SU-DHL-6 (cell line): ENCODE measurements at regions not wholly inside any gene's neighbourhood (a gene's known extent, or its start where the extent isn't known, plus 50 kb on each side); places are given as distances from the start of the nearest gene placed in this dataset.

Source experiments
- H2AFZ ChIP-seq: fragments of 200-600 bp; sonication (generic); 2 replicates; pipeline ENCODE4 v1.6.1; 2014; ENCODE audit warnings: low read depth, mild to moderate bottlenecking, moderate library complexity, mixed read lengths, antibody characterized with exemption, low read length; ENCODE audit not compliant: severe bottlenecking
- H3F3A ChIP-seq: fragments of 200-600 bp; shearing (Covaris generic); 2 replicates; pipeline ENCODE4 v1.6.0; 2016; ENCODE audit warnings: antibody characterized with exemption, mild to moderate bottlenecking; ENCODE audit not compliant: insufficient read depth
- H3K27ac ChIP-seq: fragments of 200-600 bp; sonication (generic); 2 replicates; pipeline ENCODE4 v1.5.1; 2016; ENCODE audit warnings: low read depth, mild to moderate bottlenecking, low read length, moderate library complexity, mixed read lengths
- H3K27me3 ChIP-seq: fragments of 200-600 bp; sonication (generic), shearing (Covaris generic); 2 replicates; pipeline ENCODE4 v1.6.0; 2014; ENCODE audit warnings: mild to moderate bottlenecking, low read length
- H3K36me3 ChIP-seq: fragments of 200-600 bp; sonication (generic); 2 replicates; pipeline ENCODE4 v1.6.1; 2014; ENCODE audit warnings: mild to moderate bottlenecking, low read length, mixed read lengths
- H3K4me2 ChIP-seq: fragments of 300-600, 200-600 bp; shearing (Covaris generic), sonication (generic); 2 replicates; pipeline ENCODE4 v1.6.0; 2014; ENCODE audit warnings: low read length, low read depth, mild to moderate bottlenecking; ENCODE audit not compliant: poor library complexity, severe bottlenecking
- H3K4me3 ChIP-seq: fragments of 200-600 bp; sonication (generic); 2 replicates; pipeline ENCODE4 v1.5.1; 2014; ENCODE audit warnings: antibody characterized with exemption, low read length, mild to moderate bottlenecking, mixed read lengths; ENCODE audit not compliant: insufficient read depth, poor library complexity, severe bottlenecking
- H3K79me2 ChIP-seq: fragments of 200-600 bp; sonication (generic); 2 replicates; pipeline ENCODE4 v1.6.1; 2014; ENCODE audit warnings: mild to moderate bottlenecking, low read length, moderate library complexity; ENCODE audit not compliant: insufficient read depth
- H3K9ac ChIP-seq: fragments of 200-600 bp; sonication (generic); 2 replicates; pipeline ENCODE4 v1.7.0; 2014; ENCODE audit warnings: mild to moderate bottlenecking, low read length
- H3K9me2 ChIP-seq: fragments of 200-600 bp; sonication (generic); replicated peaks from 2 replicates; pipeline ENCODE4 v1.6.1; 2014; ENCODE audit warnings: low read length; ENCODE audit not compliant: insufficient read depth
- H3K9me3 ChIP-seq: fragments of 200-600 bp; sonication (generic); 2 replicates; pipeline ENCODE4 v1.6.1; 2014; ENCODE audit warnings: low read length, mixed read lengths; ENCODE audit not compliant: insufficient read depth
- H4K20me1 ChIP-seq: fragments of 200-600 bp; sonication (generic); 2 replicates; pipeline ENCODE4 v1.6.1; 2014; ENCODE audit warnings: low read depth, mild to moderate bottlenecking, antibody characterized with exemption, low read length, moderate library complexity, mixed read lengths
- EZH2phosphoT487 ChIP-seq: fragments of 200-600 bp; sonication (generic), shearing (Covaris generic); conservative IDR thresholded peaks from 2 replicates; pipeline ENCODE4 v1.6.1; 2018; ENCODE audit warnings: mild to moderate bottlenecking, antibody characterized with exemption, low read length, moderate library complexity, mixed read lengths
- TF ChIP-seq, protein P1 (sequence below): fragments of 200-600 bp; sonication (generic); IDR thresholded peaks from one replicate; pipeline ENCODE4 v1.5.1; 2017; ENCODE audit warnings: antibody characterized with exemption, mild to moderate bottlenecking, low read length, moderate library complexity; ENCODE audit not compliant: insufficient read depth, poor library complexity, severe bottlenecking

DNA sequence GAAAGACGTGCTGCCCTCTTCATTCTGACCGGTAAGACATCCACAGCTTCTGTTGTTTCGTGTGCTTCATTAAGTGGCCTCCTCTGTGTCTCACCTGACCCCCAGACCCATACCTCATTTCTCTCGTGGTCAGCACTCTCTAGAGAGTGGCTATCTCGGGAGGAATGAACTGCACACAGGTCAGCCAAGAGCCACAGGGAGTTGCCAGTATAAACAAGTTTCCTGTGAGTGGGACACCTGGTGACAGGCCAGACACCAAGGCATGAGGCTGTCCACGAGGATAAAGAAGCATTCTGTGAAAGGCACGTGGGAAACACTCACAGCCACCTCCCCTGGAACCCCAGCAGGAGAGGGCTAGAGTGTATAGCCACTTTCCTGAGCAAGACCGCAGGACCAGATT lies 115.8 kb downstream of the NUFIP1 start:
- no peak overlapping the region for H3K4me3 ChIP-seq
- no peak overlapping the region for H3K4me2 ChIP-seq
- no peaks in the 10 kb centered on the region for H3K9me2 ChIP-seq
- H3K27me3 ChIP-seq: no peaks in the 10 kb centered on the region
- H4K20me1 ChIP-seq: no peaks in the 10 kb centered on the region
- no peaks in the 10 kb centered on the region for H3K36me3 ChIP-seq
- H2AFZ ChIP-seq: no peak overlapping the region
- no peaks in the 10 kb centered on the region for H3K9me3 ChIP-seq
- no peaks in the 10 kb centered on the region for H3F3A ChIP-seq
- no peak overlapping the region for H3K9ac ChIP-seq
- no peak overlapping the region for H3K27ac ChIP-seq
- no peaks in the 10 kb centered on the region for H3K79me2 ChIP-seq
- TF ChIP-seq, protein P1, sequence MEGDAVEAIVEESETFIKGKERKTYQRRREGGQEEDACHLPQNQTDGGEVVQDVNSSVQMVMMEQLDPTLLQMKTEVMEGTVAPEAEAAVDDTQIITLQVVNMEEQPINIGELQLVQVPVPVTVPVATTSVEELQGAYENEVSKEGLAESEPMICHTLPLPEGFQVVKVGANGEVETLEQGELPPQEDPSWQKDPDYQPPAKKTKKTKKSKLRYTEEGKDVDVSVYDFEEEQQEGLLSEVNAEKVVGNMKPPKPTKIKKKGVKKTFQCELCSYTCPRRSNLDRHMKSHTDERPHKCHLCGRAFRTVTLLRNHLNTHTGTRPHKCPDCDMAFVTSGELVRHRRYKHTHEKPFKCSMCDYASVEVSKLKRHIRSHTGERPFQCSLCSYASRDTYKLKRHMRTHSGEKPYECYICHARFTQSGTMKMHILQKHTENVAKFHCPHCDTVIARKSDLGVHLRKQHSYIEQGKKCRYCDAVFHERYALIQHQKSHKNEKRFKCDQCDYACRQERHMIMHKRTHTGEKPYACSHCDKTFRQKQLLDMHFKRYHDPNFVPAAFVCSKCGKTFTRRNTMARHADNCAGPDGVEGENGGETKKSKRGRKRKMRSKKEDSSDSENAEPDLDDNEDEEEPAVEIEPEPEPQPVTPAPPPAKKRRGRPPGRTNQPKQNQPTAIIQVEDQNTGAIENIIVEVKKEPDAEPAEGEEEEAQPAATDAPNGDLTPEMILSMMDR: no peak
- TF ChIP-seq EZH2phosphoT487: no peak

DNA sequence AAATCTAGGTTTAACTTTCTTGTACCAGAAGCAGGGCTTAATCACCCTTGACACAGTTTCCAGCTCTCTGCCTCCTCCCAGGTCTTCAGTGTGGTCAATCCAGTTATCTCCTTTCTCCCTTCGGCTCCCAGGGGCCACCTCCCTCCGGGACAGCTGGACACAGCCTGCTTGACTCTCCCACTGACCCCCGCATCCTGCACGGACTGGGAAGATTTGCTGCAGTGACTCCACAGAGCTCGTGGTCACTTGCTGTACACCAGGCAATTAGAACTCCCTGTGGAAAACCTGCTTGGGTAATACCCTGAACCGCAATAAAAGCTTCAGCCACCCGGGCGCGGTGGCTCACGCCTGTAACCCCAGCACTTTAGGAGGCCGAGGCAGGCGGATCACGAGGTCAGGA lies 116.5 kb downstream of the NUFIP1 start:
- Histone ChIP-seq H3K36me3 (no peaks in the 10 kb centered on the region), H3K79me2 (no peaks in the 10 kb centered on the region), H4K20me1 (no peaks in the 10 kb centered on the region), H3K4me2 (no peak overlapping the region), H3K9ac (no peak overlapping the region), H3K9me2 (no peaks in the 10 kb centered on the region), H3F3A (no peaks in the 10 kb centered on the region), H3K27ac (no peak overlapping the region), H3K9me3 (no peaks in the 10 kb centered on the region), H2AFZ (no peak overlapping the region), H3K27me3 (no peaks in the 10 kb centered on the region), H3K4me3 (no peak overlapping the region)
- no peak for TF ChIP-seq EZH2phosphoT487
- TF ChIP-seq, protein P1: no peak

DNA sequence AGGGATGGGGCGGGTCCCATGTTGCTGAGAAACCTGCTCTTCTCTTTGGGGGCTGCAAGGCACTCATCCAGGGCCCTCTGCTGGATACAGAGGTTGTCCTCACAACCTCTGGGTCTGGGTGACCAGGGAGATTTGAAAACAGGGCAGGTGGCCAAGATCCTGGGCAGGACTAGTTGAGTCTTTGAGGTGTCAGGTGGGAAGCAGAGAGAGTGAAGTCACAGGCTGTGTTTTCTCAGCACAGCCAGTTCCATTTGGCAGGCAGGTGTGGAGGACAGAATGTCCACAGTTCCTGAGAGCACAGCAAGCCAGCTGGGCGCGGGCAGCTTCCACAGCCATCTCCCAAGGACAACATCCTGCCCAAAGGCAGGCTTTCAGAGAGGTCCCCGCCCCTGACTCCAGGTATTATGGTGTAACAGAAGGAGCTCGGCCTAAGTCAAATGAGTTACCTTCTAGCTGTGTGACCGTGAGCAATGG lies 118.8 kb downstream of the NUFIP1 start:
- H3K79me2 ChIP-seq: no peaks in the 10 kb centered on the region
- H3K27me3 ChIP-seq: no peaks in the 10 kb centered on the region
- TF ChIP-seq, protein P1: no peak
- no peak for TF ChIP-seq EZH2phosphoT487
- H3F3A ChIP-seq: no peaks in the 10 kb centered on the region
- no peak overlapping the region for H3K9ac ChIP-seq
- H3K9me3 ChIP-seq: no peaks in the 10 kb centered on the region
- H2AFZ ChIP-seq: no peak overlapping the region
- H4K20me1 ChIP-seq: no peaks in the 10 kb centered on the region
- H3K27ac ChIP-seq: no peak overlapping the region
- no peak overlapping the region for H3K4me2 ChIP-seq
- no peaks in the 10 kb centered on the region for H3K36me3 ChIP-seq
- H3K9me2 ChIP-seq: no peaks in the 10 kb centered on the region
- no peak overlapping the region for H3K4me3 ChIP-seq

DNA sequence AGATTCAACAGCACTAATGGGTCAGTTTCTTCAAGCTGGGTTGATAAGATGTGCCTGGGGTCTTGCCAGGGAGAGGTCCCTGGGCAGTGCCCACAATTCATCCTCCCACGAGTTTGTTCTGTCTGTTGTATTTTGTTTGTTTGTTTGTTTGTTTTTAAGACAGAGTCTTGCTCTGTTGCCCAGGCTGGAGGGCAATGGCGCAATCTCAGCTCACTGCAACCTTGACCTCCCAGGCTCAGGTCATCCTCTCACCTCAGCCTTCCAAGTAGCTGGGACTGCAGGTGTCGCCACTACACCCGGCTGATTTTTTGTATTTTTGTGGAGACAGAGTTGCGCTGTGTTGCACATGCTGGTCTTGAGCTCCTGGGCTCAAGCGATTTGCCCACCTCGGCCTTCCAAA lies 120.1 kb downstream of the NUFIP1 start:
- Histone ChIP-seq H3K4me3 (no peak overlapping the region), H3K27me3 (no peaks in the 10 kb centered on the region), H4K20me1 (no peaks in the 10 kb centered on the region), H3K9ac (no peak overlapping the region), H3F3A (no peaks in the 10 kb centered on the region), H3K79me2 (no peaks in the 10 kb centered on the region), H3K36me3 (no peaks in the 10 kb centered on the region), H3K9me2 (no peaks in the 10 kb centered on the region), H3K27ac (no peak overlapping the region), H3K4me2 (no peak overlapping the region), H3K9me3 (no peaks in the 10 kb centered on the region), H2AFZ (no peak overlapping the region)
- TF ChIP-seq, protein P1: no peak
- no peak for TF ChIP-seq EZH2phosphoT487
